DOHH2 (cell line): ENCODE measurements at regions not wholly inside any gene's neighbourhood (a gene's known extent, or its start where the extent isn't known, plus 50 kb on each side); places are given as distances from the start of the nearest gene placed in this dataset.

ENCODE experiments used
- H3F3A ChIP-seq: fragments of 200-600 bp; sonication (generic), shearing (Covaris generic); 2 replicates; pipeline ENCODE4 v1.6.0; 2016; ENCODE audit warnings: antibody characterized with exemption, mild to moderate bottlenecking; ENCODE audit not compliant: control insufficient read depth, insufficient read depth
- H3K27ac ChIP-seq: fragments of 200-600 bp; sonication (generic); 2 replicates; pipeline ENCODE4 v1.5.1; 2014; ENCODE audit warnings: low read depth, mild to moderate bottlenecking, low read length, moderate library complexity
- H3K27me3 ChIP-seq: fragments of 200-600 bp; sonication (generic); 2 replicates; pipeline ENCODE4 v1.6.1; 2014; ENCODE audit warnings: mild to moderate bottlenecking, low read length, mixed read lengths; ENCODE audit not compliant: control insufficient read depth
- H3K36me3 ChIP-seq: fragments of 200-600 bp; sonication (generic); 2 replicates; pipeline ENCODE4 v1.6.1; 2014; ENCODE audit warnings: mild to moderate bottlenecking, low read length, moderate library complexity, mixed read lengths; ENCODE audit not compliant: control insufficient read depth
- H3K4me1 ChIP-seq: fragments of 200-600 bp; sonication (generic); 2 replicates; pipeline ENCODE4 v1.6.1; 2014; ENCODE audit warnings: mild to moderate bottlenecking, low read length, mixed read lengths; ENCODE audit not compliant: control insufficient read depth
- H3K4me2 ChIP-seq: fragments of 200-600 bp; sonication (generic); 2 replicates; pipeline ENCODE4 v1.6.0; 2014; ENCODE audit warnings: mild to moderate bottlenecking, low read length, moderate library complexity
- H3K4me3 ChIP-seq: fragments of 200-600 bp; sonication (generic); 2 replicates; pipeline ENCODE4 v1.5.1; 2014; ENCODE audit warnings: mild to moderate bottlenecking, low read length, mixed read lengths
- H3K79me2 ChIP-seq: fragments of 200-600 bp; sonication (generic); 2 replicates; pipeline ENCODE4 v1.6.1; 2014; ENCODE audit warnings: mild to moderate bottlenecking, low read length, mixed read lengths; ENCODE audit not compliant: control insufficient read depth
- H3K9me2 ChIP-seq: fragments of 200-600 bp; sonication (generic); replicated peaks from 2 replicates; pipeline ENCODE4 v1.6.1; 2014; ENCODE audit warnings: mild to moderate bottlenecking, low read length, mixed read lengths; ENCODE audit not compliant: control insufficient read depth
- H3K9me3 ChIP-seq: fragments of 200-600 bp; sonication (generic); 2 replicates; pipeline ENCODE4 v1.6.1; 2014; ENCODE audit warnings: antibody characterized with exemption, low read length, mixed read lengths; ENCODE audit not compliant: control insufficient read depth, insufficient read depth
- H4K20me1 ChIP-seq: fragments of 200-600 bp; sonication (generic); 2 replicates; pipeline ENCODE4 v1.6.0; 2014; ENCODE audit warnings: low read depth, mild to moderate bottlenecking, antibody characterized with exemption, low read length, moderate library complexity; ENCODE audit not compliant: control insufficient read depth, insufficient read depth
- CTCF ChIP-seq: fragments of 200-600 bp; sonication (generic); IDR thresholded peaks from one replicate; pipeline ENCODE4 v1.5.1; 2014; ENCODE audit warnings: antibody characterized with exemption, mild to moderate bottlenecking, low read depth, low read length; ENCODE audit not compliant: poor library complexity, severe bottlenecking
- EZH2phosphoT487 ChIP-seq: fragments of 200-600 bp; sonication (generic); IDR thresholded peaks from 2 replicates; pipeline ENCODE4 v1.6.1; 2017; ENCODE audit warnings: borderline replicate concordance, mild to moderate bottlenecking, antibody characterized with exemption, low read length, moderate library complexity, mixed read lengths

GRCh38 chr4:100962698-100963097, 384.6 kb downstream of the PPP3CA start:
- Histone ChIP-seq H3K27ac (no peak overlapping the region), H3K4me2 (no peak overlapping the region), H3K27me3 (no peaks in the 10 kb centered on the region), H3K4me3 (no peak overlapping the region), H3K4me1 (no peaks in the 10 kb centered on the region), H4K20me1 (no peaks in the 10 kb centered on the region), H3K79me2 (no peaks in the 10 kb centered on the region), H3K9me3 (no peaks in the 10 kb centered on the region), H3K9me2 (no peaks in the 10 kb centered on the region), H3F3A (no peaks in the 10 kb centered on the region), H3K36me3 (no peaks in the 10 kb centered on the region)
- TF ChIP-seq CTCF (no peak), EZH2phosphoT487 (no peak)

GRCh38 chr4:100960232-100960631, 387.1 kb downstream of the PPP3CA start:
- no peaks in the 10 kb centered on the region for H3F3A ChIP-seq
- H4K20me1 ChIP-seq, result no peaks in the 10 kb centered on the region
- H3K27me3 ChIP-seq, result no peaks in the 10 kb centered on the region

GRCh38 chr4:100954046-100954445, 393.3 kb downstream of the PPP3CA start:
- no peaks in the 10 kb centered on the region for H3K9me3 ChIP-seq
- no peaks in the 10 kb centered on the region for H3K4me1 ChIP-seq
- H3K27ac ChIP-seq, result no peak overlapping the region
- H3K27me3 ChIP-seq, result no peaks in the 10 kb centered on the region
- no peaks in the 10 kb centered on the region; the same call in 1 of the 2 replicates for H3K9me2 ChIP-seq
- H3K4me3 ChIP-seq, result no peak overlapping the region
- no peaks in the 10 kb centered on the region for H4K20me1 ChIP-seq
- no peaks in the 10 kb centered on the region for H3K36me3 ChIP-seq
- no peak overlapping the region for H3K4me2 ChIP-seq
- TF ChIP-seq CTCF, result no peak
- no peak for TF ChIP-seq EZH2phosphoT487
- H3F3A ChIP-seq, result no peaks in the 10 kb centered on the region
- no peaks in the 10 kb centered on the region for H3K79me2 ChIP-seq

More at GRCh38 chr4:100960232-100960631, 387.1 kb downstream of the PPP3CA start:
- Histone ChIP-seq H3K4me2 (no peak overlapping the region), H3K9me2 (no peaks in the 10 kb centered on the region), H3K4me1 (no peaks in the 10 kb centered on the region), H3K36me3 (no peaks in the 10 kb centered on the region), H3K4me3 (no peak overlapping the region), H3K9me3 (no peaks in the 10 kb centered on the region), H3K27ac (no peak overlapping the region), H3K79me2 (no peaks in the 10 kb centered on the region)
- TF ChIP-seq EZH2phosphoT487, result no peak
- TF ChIP-seq CTCF, result no peak
